ENCODE measurements at regions not wholly inside any gene's neighbourhood (a gene's known extent, or its start where the extent isn't known, plus 50 kb on each side); places are given as distances from the start of the nearest gene placed in this dataset.

DNA sequence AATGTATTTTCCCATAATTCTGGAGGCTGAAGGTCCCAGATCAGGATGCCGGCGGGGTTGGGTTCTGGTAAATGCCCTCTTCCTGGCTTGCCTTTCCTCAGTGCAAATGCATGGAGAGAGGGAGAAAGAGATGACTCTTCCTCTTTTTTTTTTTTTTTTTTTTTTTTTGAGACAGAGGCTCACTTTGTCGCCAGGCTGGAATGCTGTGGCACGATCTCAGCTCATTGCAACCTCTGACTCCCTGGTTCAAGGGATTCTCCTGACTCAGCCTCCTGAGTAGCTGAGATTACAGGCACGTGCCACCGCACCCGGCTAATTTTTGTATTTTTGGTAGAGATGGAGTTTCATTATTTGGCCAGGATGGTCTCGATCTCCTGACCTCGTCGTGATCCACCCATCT is 300.0 kb upstream of the TAS2R1 start:
- no peak overlapping the region for H3K27ac ChIP-seq (ENCODE audit: low read depth, low read length, poor library complexity, severe bottlenecking)
- ChIA-PET CTCF (ENCODE audit: unreplicated experiment) (no interaction called here), POLR2A (no interaction called here)
- no peak for DNase-seq (ENCODE audit: low spot score)
- no TSS peak for BruUV-seq (replicated peaks)
- intact Hi-C loops (cut with micrococcal nuclease; ENCODE audit: unreplicated experiment): no loop called here
- H4K20me1 ChIP-seq (ENCODE audit: insufficient read depth, low read length): no peaks in the 10 kb centered on the region
- H2AFZ ChIP-seq (ENCODE audit: low read length): no peak overlapping the region
- H3K36me3 ChIP-seq (ENCODE audit: insufficient read depth, low read length): no peaks in the 10 kb centered on the region
- H3K4me2 ChIP-seq (ENCODE audit: low read length): no peak overlapping the region
- no peak for TF ChIP-seq EZH2phosphoT487 (IDR thresholded peaks at IDR 0.05; ENCODE audit: borderline replicate concordance, low read depth, low read length)
- TF ChIP-seq, protein P1, sequence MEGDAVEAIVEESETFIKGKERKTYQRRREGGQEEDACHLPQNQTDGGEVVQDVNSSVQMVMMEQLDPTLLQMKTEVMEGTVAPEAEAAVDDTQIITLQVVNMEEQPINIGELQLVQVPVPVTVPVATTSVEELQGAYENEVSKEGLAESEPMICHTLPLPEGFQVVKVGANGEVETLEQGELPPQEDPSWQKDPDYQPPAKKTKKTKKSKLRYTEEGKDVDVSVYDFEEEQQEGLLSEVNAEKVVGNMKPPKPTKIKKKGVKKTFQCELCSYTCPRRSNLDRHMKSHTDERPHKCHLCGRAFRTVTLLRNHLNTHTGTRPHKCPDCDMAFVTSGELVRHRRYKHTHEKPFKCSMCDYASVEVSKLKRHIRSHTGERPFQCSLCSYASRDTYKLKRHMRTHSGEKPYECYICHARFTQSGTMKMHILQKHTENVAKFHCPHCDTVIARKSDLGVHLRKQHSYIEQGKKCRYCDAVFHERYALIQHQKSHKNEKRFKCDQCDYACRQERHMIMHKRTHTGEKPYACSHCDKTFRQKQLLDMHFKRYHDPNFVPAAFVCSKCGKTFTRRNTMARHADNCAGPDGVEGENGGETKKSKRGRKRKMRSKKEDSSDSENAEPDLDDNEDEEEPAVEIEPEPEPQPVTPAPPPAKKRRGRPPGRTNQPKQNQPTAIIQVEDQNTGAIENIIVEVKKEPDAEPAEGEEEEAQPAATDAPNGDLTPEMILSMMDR (conservative IDR thresholded peaks at IDR 0.05; ENCODE audit: low read length): no peak
- no peak overlapping the region for H3K4me3 ChIP-seq (ENCODE audit: low read depth, low read length, poor library complexity, severe bottlenecking)
- no peaks in the 10 kb centered on the region for H3K9me3 ChIP-seq (ENCODE audit: low read length)
- no peaks in the 10 kb centered on the region for H3K79me2 ChIP-seq (ENCODE audit: insufficient read depth, low read depth, low read length)
- no peaks in the 10 kb centered on the region for H3K9me2 ChIP-seq (ENCODE audit: insufficient read depth, low read length)
- H3K4me1 ChIP-seq (ENCODE audit: insufficient read depth, low read length, poor library complexity, severe bottlenecking): no peaks in the 10 kb centered on the region

DNA sequence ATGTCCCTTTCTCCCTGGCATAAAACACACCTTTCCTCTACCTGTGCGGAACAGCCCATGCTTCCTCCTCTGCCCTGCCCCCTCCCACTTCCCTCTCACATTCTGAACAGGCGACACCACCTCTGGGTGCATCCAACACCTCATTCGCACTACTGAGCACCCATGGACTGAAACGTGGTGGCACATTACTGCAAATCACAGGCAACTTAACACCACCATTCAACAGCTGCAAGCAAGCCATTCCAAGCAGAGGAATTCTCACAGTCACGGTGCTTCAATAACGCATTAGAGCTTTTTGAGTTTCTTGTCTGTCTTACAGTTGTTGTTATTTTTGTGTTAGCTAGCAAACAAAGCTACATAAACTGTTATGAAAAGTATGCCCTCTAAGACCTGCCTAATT is 298.2 kb upstream of the TAS2R1 start:
- H2AFZ ChIP-seq (ENCODE audit: low read length): no peak overlapping the region
- no peak overlapping the region for H3K4me3 ChIP-seq (ENCODE audit: low read depth, low read length, poor library complexity, severe bottlenecking)
- no peaks in the 10 kb centered on the region for H3K36me3 ChIP-seq (ENCODE audit: insufficient read depth, low read length)
- no peak overlapping the region for H3K4me2 ChIP-seq (ENCODE audit: low read length)
- CTCF ChIA-PET (ENCODE audit: unreplicated experiment): no interaction called here
- H3K9me2 ChIP-seq (ENCODE audit: insufficient read depth, low read length): no peaks in the 10 kb centered on the region
- H3K79me2 ChIP-seq (ENCODE audit: insufficient read depth, low read depth, low read length): no peaks in the 10 kb centered on the region
- peaks cover 3% of the 10 kb centered on the region; the same call in 1 of the 2 replicates for H3K9me3 ChIP-seq (ENCODE audit: low read length)
- BruUV-seq (replicated peaks): no TSS peak
- no peaks in the 10 kb centered on the region for H4K20me1 ChIP-seq (ENCODE audit: insufficient read depth, low read length)
- POLR2A ChIA-PET: no interaction called here
- no peak overlapping the region for H3K27ac ChIP-seq (ENCODE audit: low read depth, low read length, poor library complexity, severe bottlenecking)
- no peaks in the 10 kb centered on the region for H3K4me1 ChIP-seq (ENCODE audit: insufficient read depth, low read length, poor library complexity, severe bottlenecking)
- intact Hi-C loops (cut with micrococcal nuclease; ENCODE audit: unreplicated experiment): no loop called here
- no peak for DNase-seq (ENCODE audit: low spot score)
- TF ChIP-seq, protein P1 (conservative IDR thresholded peaks at IDR 0.05; ENCODE audit: low read length): no peak
- TF ChIP-seq EZH2phosphoT487 (IDR thresholded peaks at IDR 0.05; ENCODE audit: borderline replicate concordance, low read depth, low read length): no peak

DNA sequence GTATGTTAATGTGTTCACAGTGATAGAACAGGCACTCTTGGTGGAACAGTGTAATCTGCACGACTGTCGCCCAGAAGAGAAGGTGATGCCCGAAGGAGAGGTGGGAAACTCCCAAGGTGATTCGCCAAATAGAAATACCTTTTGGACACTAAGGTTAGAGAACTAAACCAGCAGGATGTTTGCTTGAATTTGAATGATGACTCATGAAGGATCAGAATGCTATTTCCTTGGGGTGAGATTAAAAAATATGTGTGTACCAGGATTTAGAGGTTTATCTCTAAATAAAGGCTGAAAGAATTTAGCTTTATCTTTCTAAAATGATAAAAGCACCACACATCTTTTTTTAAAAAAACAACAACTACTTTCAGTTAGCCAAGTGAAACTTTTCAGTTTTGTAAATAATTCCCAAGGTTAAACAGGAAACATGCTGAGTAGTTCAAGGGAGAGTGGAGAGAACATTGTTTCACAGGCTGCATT is 297.4 kb upstream of the TAS2R1 start:
- intact Hi-C loops (cut with micrococcal nuclease; ENCODE audit: unreplicated experiment): no loop called here
- no peaks in the 10 kb centered on the region for H4K20me1 ChIP-seq (ENCODE audit: insufficient read depth, low read length)
- no peak for DNase-seq (ENCODE audit: low spot score)
- no peak overlapping the region for H3K4me2 ChIP-seq (ENCODE audit: low read length)
- BruUV-seq (replicated peaks): no TSS peak
- H3K9me3 ChIP-seq (ENCODE audit: low read length): peaks cover 9% of the 10 kb centered on the region; the same call in 1 of the 2 replicates
- CTCF ChIA-PET (ENCODE audit: unreplicated experiment): no interaction called here
- no peaks in the 10 kb centered on the region for H3K9me2 ChIP-seq (ENCODE audit: insufficient read depth, low read length)
- H2AFZ ChIP-seq (ENCODE audit: low read length): no peak overlapping the region
- H3K27ac ChIP-seq (ENCODE audit: low read depth, low read length, poor library complexity, severe bottlenecking): no peak overlapping the region
- POLR2A ChIA-PET: no interaction called here
- H3K4me3 ChIP-seq (ENCODE audit: low read depth, low read length, poor library complexity, severe bottlenecking): no peak overlapping the region
- H3K4me1 ChIP-seq (ENCODE audit: insufficient read depth, low read length, poor library complexity, severe bottlenecking): no peaks in the 10 kb centered on the region
- no peaks in the 10 kb centered on the region for H3K36me3 ChIP-seq (ENCODE audit: insufficient read depth, low read length)
- no peaks in the 10 kb centered on the region for H3K79me2 ChIP-seq (ENCODE audit: insufficient read depth, low read depth, low read length)
- TF ChIP-seq, protein P1 (conservative IDR thresholded peaks at IDR 0.05; ENCODE audit: low read length): no peak
- no peak for TF ChIP-seq EZH2phosphoT487 (IDR thresholded peaks at IDR 0.05; ENCODE audit: borderline replicate concordance, low read depth, low read length)
